22Rv1 (cell line): ENCODE measurements at regions not wholly inside any gene's neighbourhood (a gene's known extent, or its start where the extent isn't known, plus 50 kb on each side); places are given as distances from the start of the nearest gene placed in this dataset.

Experiments used
- CTCF ChIP-seq: fragments of 450-650 bp; IDR thresholded peaks from 2 replicates; pipeline ENCODE4 v1.5.1; 2017; ENCODE audit warnings: mild to moderate bottlenecking
- ZFX ChIP-seq: fragments of 450-650 bp; IDR thresholded peaks from 2 replicates; pipeline ENCODE4 v1.6.1; 2017; ENCODE audit warnings: antibody characterized with exemption, borderline replicate concordance

- TF ChIP-seq CTCF (no peak), ZFX (no peak)
These were observed 385.2 kb downstream of the GASK1B start for GRCh38 chr4:157787618-157788017.
